ENCODE measurements at regions not wholly inside any gene's neighbourhood (a gene's known extent, or its start where the extent isn't known, plus 50 kb on each side); places are given as distances from the start of the nearest gene placed in this dataset.
A peak's percentile ranks its signal among the peaks of the same experiment; 100 is the strongest.

DNA sequence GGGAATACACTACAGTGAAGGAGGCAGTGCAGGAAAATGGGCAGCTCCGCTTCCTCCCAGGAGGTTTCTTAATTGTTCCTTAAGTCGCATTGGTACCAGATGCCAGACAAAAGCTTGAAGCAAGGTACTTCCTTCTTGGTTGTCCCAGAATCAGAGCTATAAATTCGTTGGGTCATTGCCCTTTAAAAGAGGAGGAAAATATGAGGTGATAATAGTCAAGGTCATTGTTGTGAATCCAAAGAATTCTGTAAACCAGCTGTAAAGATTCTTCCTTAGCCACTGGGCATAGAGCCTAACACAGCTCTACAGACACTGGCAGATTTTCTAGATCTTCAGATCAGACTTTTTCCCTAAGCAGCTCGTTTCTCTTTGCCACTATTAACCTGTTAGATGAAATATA, 444.1 kb upstream of the TLE4 start:
- 77% methylated on average over 4 of the region's 4 CpGs for WGBS (ENCODE audit: missing lambda C conversion rate)
- ATAC-seq = no peak
- Histone ChIP-seq H3K27ac (peak overlapping the region in 1 of 2 experiments; percentile 53; a peak in 3 of 6 replicates), H3K4me1 (no peaks in the 10 kb centered on the region), H3K9me3 (no peaks in the 10 kb centered on the region), H3K4me3 (no peak overlapping the region), H3K4me2 (no peak overlapping the region)
- POLR2A ChIA-PET = no interaction called here
- DNase-seq (ENCODE audit: low read depth in 1 of 2, low spot score in 1 of 2) = no peak
- TF ChIP-seq EHF (CRISPR knock-in tag; IDR thresholded peaks at IDR 0.05) (no peak), POLR2A (IDR thresholded peaks at IDR 0.05; ENCODE audit: low read length) (no peak), NPAS2 (CRISPR knock-in tag; IDR thresholded peaks at IDR 0.05; ENCODE audit: borderline replicate concordance) (no peak), ZNF302 (CRISPR knock-in tag; IDR thresholded peaks at IDR 0.05) (no peak), POLR2AphosphoS2 (conservative IDR thresholded peaks at IDR 0.05; ENCODE audit: low read length) (no peak), RFX5 (IDR thresholded peaks at IDR 0.05) (no peak), EP300 (IDR thresholded peaks at IDR 0.05) (no peak), HOXA7 (CRISPR knock-in tag; IDR thresholded peaks at IDR 0.05) (no peak), CHD2 (IDR thresholded peaks at IDR 0.05; ENCODE audit: low read length, partially characterized antibody) (no peak), HEYL (CRISPR knock-in tag; IDR thresholded peaks at IDR 0.05) (no peak), ZSCAN20 (CRISPR knock-in tag; IDR thresholded peaks at IDR 0.05) (no peak), ZFP36 (IDR thresholded peaks at IDR 0.05; ENCODE audit: borderline replicate concordance, partially characterized antibody) (no peak), HMGXB4 (CRISPR knock-in tag; IDR thresholded peaks at IDR 0.05; ENCODE audit: borderline replicate concordance) (no peak)
- CTCF ChIA-PET = interaction anchor here (1.2 to 1.4 kb wide), 3 partner anchors 19 to 688 kb away, joined by 3 to 5 read pairs (median 5); no protein-coding TSS in a partner anchor
- no peak for FAIRE-seq

- no peak overlapping the region for H3K4me3 ChIP-seq
- peak overlapping the region in 1 of 2 experiments; percentile 39; a peak in 1 of 6 replicates for H3K27ac ChIP-seq
- H3K9me3 ChIP-seq = no peaks in the 10 kb centered on the region
- POLR2A ChIA-PET = interaction anchor here (1.8 kb wide), 1 partner anchor 442 kb away, joined by 11 read pairs; the partner anchor contains the start of gene TLE4
- DNase-seq (ENCODE audit: low read depth in 1 of 2, low spot score in 1 of 2) (peak; percentile 26 to 61), ATAC-seq (peak; percentile 59 to 81; a peak in 3 of 6 replicates), FAIRE-seq (peak; percentile 86)
- no peaks in the 10 kb centered on the region for H3K4me1 ChIP-seq
- WGBS (ENCODE audit: missing lambda C conversion rate) = 53% methylated on average over 8 of the region's 8 CpGs
- TF ChIP-seq RNF2 (IDR thresholded peaks at IDR 0.05; ENCODE audit: borderline replicate concordance, low read depth) (no peak), ESRRA (IDR thresholded peaks at IDR 0.05; ENCODE audit: borderline replicate concordance, low read length) (no peak), RAD21 (conservative IDR thresholded peaks at IDR 0.05 in 1 of 2, IDR thresholded peaks at IDR 0.05 in 1 of 2) (peak; percentile 89), USF2 (IDR thresholded peaks at IDR 0.05) (no peak), SMC3 (IDR thresholded peaks at IDR 0.05) (peak; percentile 91)
- TF ChIP-seq, protein P1, sequence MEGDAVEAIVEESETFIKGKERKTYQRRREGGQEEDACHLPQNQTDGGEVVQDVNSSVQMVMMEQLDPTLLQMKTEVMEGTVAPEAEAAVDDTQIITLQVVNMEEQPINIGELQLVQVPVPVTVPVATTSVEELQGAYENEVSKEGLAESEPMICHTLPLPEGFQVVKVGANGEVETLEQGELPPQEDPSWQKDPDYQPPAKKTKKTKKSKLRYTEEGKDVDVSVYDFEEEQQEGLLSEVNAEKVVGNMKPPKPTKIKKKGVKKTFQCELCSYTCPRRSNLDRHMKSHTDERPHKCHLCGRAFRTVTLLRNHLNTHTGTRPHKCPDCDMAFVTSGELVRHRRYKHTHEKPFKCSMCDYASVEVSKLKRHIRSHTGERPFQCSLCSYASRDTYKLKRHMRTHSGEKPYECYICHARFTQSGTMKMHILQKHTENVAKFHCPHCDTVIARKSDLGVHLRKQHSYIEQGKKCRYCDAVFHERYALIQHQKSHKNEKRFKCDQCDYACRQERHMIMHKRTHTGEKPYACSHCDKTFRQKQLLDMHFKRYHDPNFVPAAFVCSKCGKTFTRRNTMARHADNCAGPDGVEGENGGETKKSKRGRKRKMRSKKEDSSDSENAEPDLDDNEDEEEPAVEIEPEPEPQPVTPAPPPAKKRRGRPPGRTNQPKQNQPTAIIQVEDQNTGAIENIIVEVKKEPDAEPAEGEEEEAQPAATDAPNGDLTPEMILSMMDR (IDR thresholded peaks at IDR 0.05) = peak; percentile 86
- no peak overlapping the region for H3K4me2 ChIP-seq
- CTCF ChIA-PET = interaction anchor here (0.6 to 2.7 kb wide), 34 partner anchors 9 to 1101 kb away, joined by 3 to 13 read pairs (median 3); partner anchors contain the start of gene TLE4
Observed at GRCh38 chr9:79129865-79130480, 441.8 kb upstream of the TLE4 start.
